Liver (tissue), 8 donors: ENCODE measurements at regions not wholly inside any gene's neighbourhood (a gene's known extent, or its start where the extent isn't known, plus 50 kb on each side); places are given as distances from the start of the nearest gene placed in this dataset.

Experiments used
- DNase-seq: peaks from one replicate; pipeline ENCODE4 v3.0.0-alpha.2; 2017; ENCODE audit warnings: low spot score
- H3K27ac ChIP-seq, 2 donors: one replicate each; pipeline ENCODE4 v1.7.0; 2013; ENCODE audit warnings: inconsistent platforms in 2 of 2, low read length in 2 of 2, control low read depth in 1 of 2, low read depth in 1 of 2, mild to moderate bottlenecking in 1 of 2
- H3K27me3 ChIP-seq, 4 donors: one replicate each; pipeline versions ENCODE4 v1.6.1 to v1.7.0; 2013; ENCODE audit warnings: low read length in 3 of 4, inconsistent platforms in 1 of 4, mild to moderate bottlenecking in 1 of 4, moderate library complexity in 1 of 4; ENCODE audit not compliant: control insufficient read depth in 4 of 4, insufficient read depth in 4 of 4
- H3K36me3 ChIP-seq, 4 donors: one replicate each; pipeline versions ENCODE4 v1.6.1 to v1.7.0; 2013; ENCODE audit warnings: low read length in 3 of 4, mild to moderate bottlenecking in 3 of 4, low read depth in 1 of 4, moderate library complexity in 1 of 4; ENCODE audit not compliant: control insufficient read depth in 4 of 4, insufficient read depth in 3 of 4
- H3K4me1 ChIP-seq, 4 donors: one replicate each; pipeline versions ENCODE4 v1.6.1 to v1.7.0; 2013; ENCODE audit warnings: low read length in 3 of 4, mild to moderate bottlenecking in 3 of 4, moderate library complexity in 1 of 4; ENCODE audit not compliant: control insufficient read depth in 4 of 4, insufficient read depth in 4 of 4
- H3K4me3 ChIP-seq, 3 donors: one replicate each; pipeline versions ENCODE4 v1.6.1 to v1.7.0; 2013; ENCODE audit warnings: low read length in 3 of 3, control low read depth in 1 of 3, low read depth in 1 of 3, mild to moderate bottlenecking in 1 of 3
- H3K9ac ChIP-seq, 2 donors: one replicate each; pipeline ENCODE4 v1.7.0; 2013; ENCODE audit warnings: low read length in 2 of 2, mild to moderate bottlenecking in 2 of 2, moderate library complexity in 2 of 2, control low read depth in 1 of 2, low read depth in 1 of 2
- H3K9me3 ChIP-seq, 4 donors: one replicate each; pipeline versions ENCODE4 v1.6.1 to v1.7.0; 2013; ENCODE audit warnings: low read length in 3 of 4; ENCODE audit not compliant: control insufficient read depth in 4 of 4
- ATF3 ChIP-seq: IDR thresholded peaks from 2 replicates; pipeline ENCODE4 v1.6.1; 2016; ENCODE audit warnings: antibody characterized with exemption
- CTCF ChIP-seq: fragments of 150-350 bp; IDR thresholded peaks from 2 replicates; pipeline ENCODE4 v1.5.1; 2017; ENCODE audit warnings: improper control_type of control experiment, low read depth, low read length; ENCODE audit not compliant: missing input control
- EGR1 ChIP-seq, 2 donors: IDR thresholded peaks; 2 replicates each; pipeline ENCODE4 v1.6.1; 2016 to 2018; ENCODE audit warnings: antibody characterized with exemption in 2 of 2, low read depth in 2 of 2
- FOXA2 ChIP-seq: IDR thresholded peaks from 2 replicates; pipeline ENCODE4 v1.6.1; 2016; ENCODE audit warnings: antibody characterized with exemption
- GABPA ChIP-seq, 2 donors: IDR thresholded peaks in 1 of 2; conservative IDR thresholded peaks in 1 of 2; 2 replicates each; pipeline ENCODE4 v1.6.1; 2016; ENCODE audit warnings: antibody characterized with exemption in 2 of 2, mild to moderate bottlenecking in 1 of 2, moderate library complexity in 1 of 2
- HNF4G ChIP-seq: IDR thresholded peaks from 2 replicates; pipeline ENCODE4 v1.6.1; 2016; ENCODE audit warnings: antibody characterized with exemption
- MAX ChIP-seq: IDR thresholded peaks from 2 replicates; pipeline ENCODE4 v1.6.1; 2016; ENCODE audit warnings: antibody characterized with exemption
- NR2F2 ChIP-seq: IDR thresholded peaks from 2 replicates; pipeline ENCODE4 v1.6.1; 2016; ENCODE audit warnings: antibody characterized with exemption
- REST ChIP-seq: IDR thresholded peaks from 2 replicates; pipeline ENCODE4 v1.6.1; 2016; ENCODE audit warnings: antibody characterized with exemption, mild to moderate bottlenecking
- RXRA ChIP-seq, 2 donors: IDR thresholded peaks; 2 replicates each; pipeline ENCODE4 v1.6.1; 2017 to 2018; ENCODE audit warnings: antibody characterized with exemption in 2 of 2, mild to moderate bottlenecking in 1 of 2
- TAF1 ChIP-seq: conservative IDR thresholded peaks from 2 replicates; pipeline ENCODE4 v1.6.1; 2016; ENCODE audit warnings: antibody characterized with exemption, mild to moderate bottlenecking
- ZBTB33 ChIP-seq: IDR thresholded peaks from 2 replicates; pipeline ENCODE4 v1.6.1; 2016; ENCODE audit warnings: antibody characterized with exemption
- whole genome bisulfite sequencing: extraction: QIAGEN DNeasy Blood & Tissue Kit; methylation state at CpG from one replicate; pipeline ENCODE4 v1.1.7; 2013; 5-methylcytosine and 5-hydroxymethylcytosine counted together
- donor health status: healthy.
- donor health status: healthy.
- donor health status: healthy.
- donor health status: healthy.
- donor health status: healthy.

GRCh38 chr10:33746186-33746585, 411.7 kb upstream of the NRP1 start:
- H3K4me1 ChIP-seq, result no peaks in the 10 kb centered on the region
- no peaks in the 10 kb centered on the region for H3K9me3 ChIP-seq
- H3K27me3 ChIP-seq, result no peaks in the 10 kb centered on the region
- no peak overlapping the region for H3K27ac ChIP-seq
- WGBS, result 94% methylated on average over 6 of the region's 6 CpGs
- H3K4me3 ChIP-seq, result no peak overlapping the region
- TF ChIP-seq RXRA (IDR thresholded peaks at IDR 0.05) (no peak), ZBTB33 (no peak), NR2F2 (no peak), HNF4G (no peak)
- H3K9ac ChIP-seq, result no peak overlapping the region
- no peaks in the 10 kb centered on the region for H3K36me3 ChIP-seq
- no peak for DNase-seq

GRCh38 chr10:33743429-33743857, 409.0 kb upstream of the NRP1 start:
- Histone ChIP-seq H3K9me3 (no peaks in the 10 kb centered on the region), H3K27me3 (no peaks in the 10 kb centered on the region), H3K36me3 (no peaks in the 10 kb centered on the region), H3K9ac (no peak overlapping the region), H3K4me3 (no peak overlapping the region), H3K4me1 (no peaks in the 10 kb centered on the region), H3K27ac (no peak overlapping the region)
- DNase-seq, result no peak
- TF ChIP-seq ATF3, result no peak
- TF ChIP-seq RXRA (IDR thresholded peaks at IDR 0.05), result no peak
- no peak for TF ChIP-seq CTCF
- no peak for TF ChIP-seq ZBTB33
- 85% methylated on average over 2 of the region's 2 CpGs for WGBS

- Histone ChIP-seq H3K4me3 (no peak overlapping the region), H3K9ac (no peak overlapping the region), H3K27ac (no peak overlapping the region), H3K27me3 (no peaks in the 10 kb centered on the region), H3K4me1 (no peaks in the 10 kb centered on the region), H3K9me3 (no peaks in the 10 kb centered on the region), H3K36me3 (no peaks in the 10 kb centered on the region)
- no peak for DNase-seq
- TF ChIP-seq FOXA2 (no peak), ATF3 (no peak), REST (no peak), EGR1 (IDR thresholded peaks at IDR 0.05; ENCODE audit: low read depth in 2 of 2) (no peak), ZBTB33 (no peak), TAF1 (no peak), MAX (no peak), GABPA (IDR thresholded peaks at IDR 0.05 in 1 of 2, conservative IDR thresholded peaks at IDR 0.05 in 1 of 2) (no peak)
These were observed 404.6 kb upstream of the NRP1 start for GRCh38 chr10:33739031-33739430.
